HL-60 (cell line): ENCODE measurements at regions not wholly inside any gene's neighbourhood (a gene's known extent, or its start where the extent isn't known, plus 50 kb on each side); places are given as distances from the start of the nearest gene placed in this dataset.

Experiments used
- DNase-seq, 2 experiments: peaks; one replicate each; pipeline ENCODE4 v3.0.0-alpha.2; 2010 to 2020; ENCODE audit warnings: low read depth in 1 of 2, low spot score in 1 of 2
- H3K27ac ChIP-seq: fragments of 250-450 bp; sonication (Bioruptor Pico); replicated peaks from 2 replicates; pipeline ENCODE4 v1.5.1; 2020; ENCODE audit warnings: mild to moderate bottlenecking, moderate library complexity
- H3K27me3 ChIP-seq: fragments of 250-450 bp; sonication (Bioruptor Pico); 2 replicates; pipeline ENCODE4 v1.5.1; 2021; ENCODE audit warnings: mild to moderate bottlenecking, moderate library complexity; ENCODE audit not compliant: insufficient read depth, poor library complexity, severe bottlenecking
- H3K4me3 ChIP-seq: replicated peaks from 2 replicates; pipeline ENCODE4 v1.5.1; 2011; ENCODE audit warnings: mild to moderate bottlenecking, control low read depth, low read length; ENCODE audit not compliant: insufficient read depth
- GABPA ChIP-seq: IDR thresholded peaks from 2 replicates; pipeline ENCODE4 v1.6.1; 2012; ENCODE audit warnings: low read depth
- POLR2AphosphoS5 ChIP-seq: IDR thresholded peaks from 2 replicates; pipeline ENCODE4 v1.6.1; 2012; ENCODE audit warnings: low read depth
- SPI1 ChIP-seq: IDR thresholded peaks from 2 replicates; pipeline ENCODE4 v1.6.1; 2012; ENCODE audit warnings: low read depth, mild to moderate bottlenecking, borderline replicate concordance
- TF ChIP-seq, protein P1 (sequence below): IDR thresholded peaks from 2 replicates; pipeline ENCODE4 v1.6.1; 2012; ENCODE audit warnings: low read depth; ENCODE audit not compliant: insufficient replicate concordance
- TF ChIP-seq, protein P2 (sequence below): IDR thresholded peaks from one replicate; pipeline ENCODE4 v1.5.1; 2011; ENCODE audit warnings: low read length, control low read depth, inconsistent platforms; ENCODE audit not compliant: insufficient read depth

DNA sequence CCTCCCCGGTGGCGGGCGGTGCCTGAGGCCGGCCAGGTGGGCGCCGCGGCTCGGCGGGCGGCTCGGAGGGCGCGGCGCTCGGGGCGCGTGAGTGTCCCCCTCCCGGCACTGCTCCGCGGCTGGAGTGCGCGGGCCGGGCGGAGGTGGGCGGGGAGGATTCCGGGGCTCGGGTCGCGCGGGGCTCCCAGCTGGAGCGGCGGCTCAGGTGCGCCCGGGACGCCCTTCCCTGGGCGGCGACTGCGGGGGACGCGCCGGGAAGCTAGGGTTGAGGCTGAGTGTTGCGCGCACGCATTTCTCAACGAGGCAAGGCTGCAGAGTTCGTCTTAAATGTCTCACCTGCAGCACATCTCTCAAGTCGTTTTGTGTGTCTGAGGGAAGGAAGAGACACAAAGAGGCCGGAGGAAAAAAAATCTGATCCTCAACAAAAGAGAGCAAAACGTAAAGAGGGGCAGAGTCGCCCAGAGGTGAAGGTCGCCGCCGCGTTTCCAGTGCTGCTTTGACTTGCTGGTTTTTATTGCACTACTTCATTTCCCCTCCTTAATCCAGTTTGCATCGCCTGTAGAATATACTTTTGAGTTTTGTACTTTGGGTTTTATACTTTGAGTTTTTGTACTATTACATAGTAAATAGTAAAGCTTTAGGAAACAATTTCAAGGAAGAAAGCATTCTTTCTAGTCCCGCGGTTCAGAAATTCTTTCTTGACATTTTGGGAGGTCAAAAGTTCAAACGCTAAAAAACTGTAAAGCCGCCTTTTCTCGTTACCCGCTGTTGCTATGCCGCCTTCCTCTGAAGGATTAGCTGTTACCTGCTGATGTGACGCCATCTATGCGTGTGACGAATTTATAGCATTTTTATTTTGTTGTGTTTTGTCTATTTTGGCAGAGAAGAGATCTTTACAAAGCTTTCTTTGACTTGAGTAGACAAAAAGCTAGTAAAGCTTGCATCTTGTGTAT lies 106.5 kb upstream of the STOX2 start:
- Histone ChIP-seq H3K4me3 (peak overlapping the region; percentile 51), H3K27me3 (peaks cover 8% of the 10 kb centered on the region), H3K27ac (peak overlapping the region; percentile 46)
- DNase-seq, result peak in 1 of 2 experiments; percentile 17
- no peak for TF ChIP-seq GABPA
- TF ChIP-seq, protein P1, sequence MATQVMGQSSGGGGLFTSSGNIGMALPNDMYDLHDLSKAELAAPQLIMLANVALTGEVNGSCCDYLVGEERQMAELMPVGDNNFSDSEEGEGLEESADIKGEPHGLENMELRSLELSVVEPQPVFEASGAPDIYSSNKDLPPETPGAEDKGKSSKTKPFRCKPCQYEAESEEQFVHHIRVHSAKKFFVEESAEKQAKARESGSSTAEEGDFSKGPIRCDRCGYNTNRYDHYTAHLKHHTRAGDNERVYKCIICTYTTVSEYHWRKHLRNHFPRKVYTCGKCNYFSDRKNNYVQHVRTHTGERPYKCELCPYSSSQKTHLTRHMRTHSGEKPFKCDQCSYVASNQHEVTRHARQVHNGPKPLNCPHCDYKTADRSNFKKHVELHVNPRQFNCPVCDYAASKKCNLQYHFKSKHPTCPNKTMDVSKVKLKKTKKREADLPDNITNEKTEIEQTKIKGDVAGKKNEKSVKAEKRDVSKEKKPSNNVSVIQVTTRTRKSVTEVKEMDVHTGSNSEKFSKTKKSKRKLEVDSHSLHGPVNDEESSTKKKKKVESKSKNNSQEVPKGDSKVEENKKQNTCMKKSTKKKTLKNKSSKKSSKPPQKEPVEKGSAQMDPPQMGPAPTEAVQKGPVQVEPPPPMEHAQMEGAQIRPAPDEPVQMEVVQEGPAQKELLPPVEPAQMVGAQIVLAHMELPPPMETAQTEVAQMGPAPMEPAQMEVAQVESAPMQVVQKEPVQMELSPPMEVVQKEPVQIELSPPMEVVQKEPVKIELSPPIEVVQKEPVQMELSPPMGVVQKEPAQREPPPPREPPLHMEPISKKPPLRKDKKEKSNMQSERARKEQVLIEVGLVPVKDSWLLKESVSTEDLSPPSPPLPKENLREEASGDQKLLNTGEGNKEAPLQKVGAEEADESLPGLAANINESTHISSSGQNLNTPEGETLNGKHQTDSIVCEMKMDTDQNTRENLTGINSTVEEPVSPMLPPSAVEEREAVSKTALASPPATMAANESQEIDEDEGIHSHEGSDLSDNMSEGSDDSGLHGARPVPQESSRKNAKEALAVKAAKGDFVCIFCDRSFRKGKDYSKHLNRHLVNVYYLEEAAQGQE, result no peak
- TF ChIP-seq POLR2AphosphoS5, result no peak
- TF ChIP-seq SPI1, result no peak
- TF ChIP-seq, protein P2, sequence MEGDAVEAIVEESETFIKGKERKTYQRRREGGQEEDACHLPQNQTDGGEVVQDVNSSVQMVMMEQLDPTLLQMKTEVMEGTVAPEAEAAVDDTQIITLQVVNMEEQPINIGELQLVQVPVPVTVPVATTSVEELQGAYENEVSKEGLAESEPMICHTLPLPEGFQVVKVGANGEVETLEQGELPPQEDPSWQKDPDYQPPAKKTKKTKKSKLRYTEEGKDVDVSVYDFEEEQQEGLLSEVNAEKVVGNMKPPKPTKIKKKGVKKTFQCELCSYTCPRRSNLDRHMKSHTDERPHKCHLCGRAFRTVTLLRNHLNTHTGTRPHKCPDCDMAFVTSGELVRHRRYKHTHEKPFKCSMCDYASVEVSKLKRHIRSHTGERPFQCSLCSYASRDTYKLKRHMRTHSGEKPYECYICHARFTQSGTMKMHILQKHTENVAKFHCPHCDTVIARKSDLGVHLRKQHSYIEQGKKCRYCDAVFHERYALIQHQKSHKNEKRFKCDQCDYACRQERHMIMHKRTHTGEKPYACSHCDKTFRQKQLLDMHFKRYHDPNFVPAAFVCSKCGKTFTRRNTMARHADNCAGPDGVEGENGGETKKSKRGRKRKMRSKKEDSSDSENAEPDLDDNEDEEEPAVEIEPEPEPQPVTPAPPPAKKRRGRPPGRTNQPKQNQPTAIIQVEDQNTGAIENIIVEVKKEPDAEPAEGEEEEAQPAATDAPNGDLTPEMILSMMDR, result no peak

DNA sequence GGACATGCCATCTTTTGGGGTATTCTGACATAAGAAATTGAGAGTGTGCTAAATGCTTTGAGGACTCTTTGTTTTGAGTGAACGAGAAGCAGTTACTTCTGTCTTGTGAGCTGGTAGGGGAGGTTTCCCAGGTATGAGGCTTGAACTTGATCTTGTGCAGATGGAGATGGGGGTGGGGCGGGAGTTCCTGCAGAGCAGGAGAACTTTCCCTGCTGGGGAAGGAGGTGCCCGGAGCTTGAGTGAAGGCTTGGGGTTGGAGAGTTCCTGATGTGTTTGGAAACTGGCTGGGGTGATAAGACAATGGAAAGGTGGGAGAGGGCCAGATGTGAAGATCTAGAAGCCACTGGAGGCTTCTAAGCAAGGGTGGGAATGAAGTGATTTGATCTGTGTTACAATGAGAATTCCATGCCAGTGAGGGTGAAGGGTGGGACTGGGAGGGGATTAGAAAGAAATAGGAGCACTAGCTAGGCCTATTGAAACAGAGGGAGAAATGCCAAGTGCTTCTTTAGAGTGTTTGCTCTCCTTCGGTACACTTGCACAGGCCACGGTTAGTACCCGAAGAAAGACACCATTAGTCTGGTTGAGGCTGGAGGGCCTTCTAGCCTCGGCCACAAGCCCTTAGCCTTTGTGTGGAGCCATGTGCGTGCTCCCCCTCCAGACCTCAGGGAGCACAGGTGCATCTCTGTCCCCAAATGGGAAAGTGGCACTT lies 103.5 kb upstream of the STOX2 start:
- no peak for DNase-seq
- Histone ChIP-seq H3K27me3 (peaks cover 5% of the 10 kb centered on the region), H3K27ac (no peak overlapping the region), H3K4me3 (no peak overlapping the region)
- no peak for TF ChIP-seq GABPA
- TF ChIP-seq, protein P2, result no peak
- TF ChIP-seq POLR2AphosphoS5, result no peak
- TF ChIP-seq, protein P1, result no peak
- no peak for TF ChIP-seq SPI1

DNA sequence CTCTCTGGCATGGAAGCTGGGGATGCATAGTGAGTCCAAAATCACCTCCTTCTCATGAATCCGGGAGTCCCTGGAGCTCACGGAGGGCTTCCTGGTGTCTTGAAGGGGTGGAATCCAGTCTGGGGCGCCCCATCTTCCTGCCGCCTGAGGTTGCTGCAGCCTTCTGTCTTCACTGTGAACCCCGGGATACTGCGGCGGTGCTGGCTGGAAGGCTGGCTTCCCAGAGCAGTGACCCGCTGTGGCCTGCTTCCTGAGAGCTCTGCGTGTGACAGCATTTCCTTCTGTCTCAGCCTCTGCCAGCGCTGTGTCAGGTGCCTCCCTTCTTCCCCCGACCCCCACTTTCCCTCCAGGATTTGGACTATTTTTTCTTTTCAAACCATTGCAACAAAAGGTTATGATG lies 98.8 kb upstream of the STOX2 start:
- no peak for DNase-seq
- Histone ChIP-seq H3K27me3 (no peaks in the 10 kb centered on the region), H3K27ac (no peak overlapping the region)

More for the DNA sequence above, 98.8 kb upstream of the STOX2 start:
- no peak overlapping the region for H3K4me3 ChIP-seq
- TF ChIP-seq, protein P2, result no peak
- TF ChIP-seq POLR2AphosphoS5 (no peak), SPI1 (no peak), GABPA (no peak)
- TF ChIP-seq, protein P1, result no peak
